ENCODE measurements at regions not wholly inside any gene's neighbourhood (a gene's known extent, or its start where the extent isn't known, plus 50 kb on each side); places are given as distances from the start of the nearest gene placed in this dataset.

DNA sequence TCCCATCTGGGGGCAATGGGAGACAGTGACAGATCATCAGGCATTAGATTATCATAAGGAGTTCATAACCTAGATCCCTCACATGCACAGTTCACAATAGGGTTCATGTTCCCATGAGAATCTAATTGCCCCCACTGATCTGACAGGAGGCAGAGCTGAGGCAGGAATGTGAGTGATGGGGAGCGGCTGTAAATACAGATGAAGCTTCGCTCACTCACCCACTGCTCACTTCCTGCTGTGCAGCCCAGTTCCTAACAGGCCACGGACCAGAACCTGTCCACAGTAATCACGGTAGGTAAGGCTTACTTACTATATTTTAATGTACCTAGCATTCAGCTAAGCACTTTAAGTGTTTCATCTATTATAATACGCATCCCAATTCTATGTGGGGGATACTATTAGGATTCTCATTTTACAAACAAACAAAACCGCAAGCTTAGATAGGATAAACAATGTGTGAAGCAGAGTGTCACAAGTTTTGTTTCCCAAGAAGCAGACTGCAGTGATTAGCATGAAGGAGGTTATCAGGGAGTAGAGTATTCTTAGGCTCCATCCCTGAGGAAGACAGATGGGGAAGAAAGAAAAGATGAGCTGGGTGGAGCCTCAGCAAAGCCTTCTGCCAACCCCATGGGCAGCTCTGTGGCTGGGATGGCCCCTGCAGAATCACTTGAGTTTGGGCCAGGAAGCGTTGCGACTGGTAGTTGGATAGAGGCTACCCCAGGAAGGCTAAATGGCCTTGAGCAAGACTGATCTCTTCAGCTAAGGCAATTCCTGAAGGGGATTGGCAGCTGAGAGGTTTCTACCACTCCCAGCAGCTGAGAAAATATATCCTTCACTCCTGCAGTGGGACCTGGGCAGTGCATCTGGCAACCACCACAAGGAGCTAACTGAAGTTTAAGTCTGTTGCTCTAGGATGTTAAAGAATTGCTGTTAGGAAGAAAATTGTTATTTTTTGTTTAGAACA, 133.1 kb downstream of the MREG start:
- H3K36me3 ChIP-seq (replicated peaks in 1 of 2; ENCODE audit: insufficient read depth in 1 of 2, low read depth in 2 of 2), result no peaks in the 10 kb centered on the region
- intact Hi-C loops (cut with DNase I), result no loop called here
- ATAC-seq, result no peak
- no peaks in the 10 kb centered on the region for H3K9me3 ChIP-seq
- H3K27me3 ChIP-seq, result no peaks in the 10 kb centered on the region
- TF ChIP-seq POLR2A (IDR thresholded peaks at IDR 0.05), result no peak
- TF ChIP-seq, protein P1, sequence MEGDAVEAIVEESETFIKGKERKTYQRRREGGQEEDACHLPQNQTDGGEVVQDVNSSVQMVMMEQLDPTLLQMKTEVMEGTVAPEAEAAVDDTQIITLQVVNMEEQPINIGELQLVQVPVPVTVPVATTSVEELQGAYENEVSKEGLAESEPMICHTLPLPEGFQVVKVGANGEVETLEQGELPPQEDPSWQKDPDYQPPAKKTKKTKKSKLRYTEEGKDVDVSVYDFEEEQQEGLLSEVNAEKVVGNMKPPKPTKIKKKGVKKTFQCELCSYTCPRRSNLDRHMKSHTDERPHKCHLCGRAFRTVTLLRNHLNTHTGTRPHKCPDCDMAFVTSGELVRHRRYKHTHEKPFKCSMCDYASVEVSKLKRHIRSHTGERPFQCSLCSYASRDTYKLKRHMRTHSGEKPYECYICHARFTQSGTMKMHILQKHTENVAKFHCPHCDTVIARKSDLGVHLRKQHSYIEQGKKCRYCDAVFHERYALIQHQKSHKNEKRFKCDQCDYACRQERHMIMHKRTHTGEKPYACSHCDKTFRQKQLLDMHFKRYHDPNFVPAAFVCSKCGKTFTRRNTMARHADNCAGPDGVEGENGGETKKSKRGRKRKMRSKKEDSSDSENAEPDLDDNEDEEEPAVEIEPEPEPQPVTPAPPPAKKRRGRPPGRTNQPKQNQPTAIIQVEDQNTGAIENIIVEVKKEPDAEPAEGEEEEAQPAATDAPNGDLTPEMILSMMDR (IDR thresholded peaks at IDR 0.05), result no peak
- no peaks in the 10 kb centered on the region for H3K4me1 ChIP-seq
- H3K27ac ChIP-seq, result no peak overlapping the region
- no peak for DNase-seq
- H3K4me3 ChIP-seq, result no peak overlapping the region
- WGBS, 2 donors, result 83 to 84% methylated on average over 8 of the region's 8 CpGs

DNA sequence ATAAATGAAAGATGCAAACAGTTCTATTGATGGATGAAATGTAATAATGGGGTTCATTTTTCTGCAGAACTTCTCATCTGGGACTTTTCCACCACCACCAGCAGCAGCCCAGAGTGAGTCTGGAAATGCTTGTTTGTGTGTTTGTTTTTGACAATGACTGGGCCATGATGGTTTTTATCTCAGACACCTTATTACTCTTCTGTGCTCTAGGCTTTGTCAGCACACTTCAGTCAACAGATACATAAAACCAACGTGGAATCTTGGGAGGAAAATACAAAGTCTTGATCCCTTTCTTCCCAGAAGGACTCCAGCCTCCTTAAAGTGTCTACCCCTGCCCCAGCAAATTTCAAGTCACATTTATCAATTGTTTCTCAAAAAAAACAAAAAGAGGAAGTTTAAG, 134.0 kb downstream of the MREG start:
- intact Hi-C loops (cut with DNase I), result no loop called here
- DNase-seq (no peak), ATAC-seq (no peak)
- Histone ChIP-seq H3K27me3 (no peaks in the 10 kb centered on the region), H3K36me3 (replicated peaks in 1 of 2; ENCODE audit: insufficient read depth in 1 of 2, low read depth in 2 of 2) (no peaks in the 10 kb centered on the region), H3K4me1 (no peaks in the 10 kb centered on the region), H3K9me3 (no peaks in the 10 kb centered on the region), H3K4me3 (no peak overlapping the region), H3K27ac (no peak overlapping the region)
- no peak for TF ChIP-seq POLR2A (IDR thresholded peaks at IDR 0.05)
- TF ChIP-seq, protein P1 (IDR thresholded peaks at IDR 0.05), result no peak
- 43 to 46% methylated on average over 1 of the region's 1 CpG for WGBS, 2 donors

DNA sequence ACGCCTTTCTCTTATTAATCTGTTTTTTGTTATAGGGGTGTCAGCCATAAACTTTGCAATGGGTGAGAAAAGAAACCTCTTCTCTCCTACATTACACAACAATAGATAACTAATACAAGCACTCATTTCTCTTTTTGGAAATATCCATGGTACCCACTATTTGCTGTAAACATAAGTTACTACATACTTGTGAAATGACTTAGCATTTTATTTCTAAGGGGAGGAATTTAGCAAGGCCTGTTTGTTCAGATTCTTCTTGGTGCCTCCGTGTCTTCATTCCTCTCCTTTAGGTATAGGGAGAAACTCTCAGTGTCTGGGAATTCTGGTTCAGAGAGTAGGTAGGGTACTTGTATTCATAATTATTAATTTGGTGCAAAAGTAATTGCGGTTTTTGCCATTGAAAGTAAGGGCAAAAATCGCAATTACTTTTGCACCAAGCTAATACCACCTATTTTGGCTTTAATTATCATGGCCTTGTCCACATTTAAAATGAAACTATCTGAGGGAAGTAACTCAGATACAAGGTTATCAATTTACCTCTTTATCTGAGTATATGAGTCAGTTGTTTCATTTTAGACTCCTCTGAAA, 134.8 kb downstream of the MREG start:
- TF ChIP-seq POLR2A (IDR thresholded peaks at IDR 0.05), result no peak
- TF ChIP-seq, protein P1 (IDR thresholded peaks at IDR 0.05), result no peak
- no peaks in the 10 kb centered on the region for H3K9me3 ChIP-seq
- 67% methylated on average over 4 of the region's 4 CpGs for WGBS, 2 donors
- no peaks in the 10 kb centered on the region for H3K36me3 ChIP-seq (replicated peaks in 1 of 2; ENCODE audit: insufficient read depth in 1 of 2, low read depth in 2 of 2)
- no peak overlapping the region for H3K27ac ChIP-seq
- DNase-seq (no peak), ATAC-seq (no peak)
- intact Hi-C loops (cut with DNase I), result no loop called here
- no peaks in the 10 kb centered on the region for H3K4me1 ChIP-seq
- no peak overlapping the region for H3K4me3 ChIP-seq
- no peaks in the 10 kb centered on the region for H3K27me3 ChIP-seq

DNA sequence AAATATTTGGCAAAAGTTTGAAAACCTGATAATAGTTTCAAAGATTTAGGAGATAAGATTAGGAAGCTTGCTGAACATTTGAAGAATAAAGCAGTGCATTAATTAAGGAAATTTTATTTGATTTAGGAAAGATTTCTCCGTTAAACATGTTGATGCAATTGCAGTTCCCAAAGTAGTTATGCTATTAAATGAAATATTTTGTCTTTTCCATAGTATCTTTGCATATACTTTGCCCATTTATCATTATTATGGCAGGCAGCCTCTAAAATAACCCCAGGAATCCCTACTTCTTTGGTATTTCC, 136.5 kb downstream of the MREG start:
- no peaks in the 10 kb centered on the region for H3K27me3 ChIP-seq
- WGBS, 2 donors, result 91 to 94% methylated on average over 1 of the region's 1 CpG
- no peak for TF ChIP-seq POLR2A (IDR thresholded peaks at IDR 0.05)
- TF ChIP-seq, protein P1 (IDR thresholded peaks at IDR 0.05), result no peak

More for the DNA sequence above, 136.5 kb downstream of the MREG start:
- no peaks in the 10 kb centered on the region for H3K4me1 ChIP-seq
- ATAC-seq, result no peak
- no peak overlapping the region for H3K4me3 ChIP-seq
- DNase-seq, result no peak
- no peak overlapping the region for H3K27ac ChIP-seq
- H3K36me3 ChIP-seq (replicated peaks in 1 of 2; ENCODE audit: insufficient read depth in 1 of 2, low read depth in 2 of 2), result no peaks in the 10 kb centered on the region
- H3K9me3 ChIP-seq, result no peaks in the 10 kb centered on the region
- intact Hi-C loops (cut with DNase I), result no loop called here

All from body of pancreas (tissue), 4 donors.